Endothelial cell of umbilical vein (primary cell): ENCODE measurements at regions not wholly inside any gene's neighbourhood (a gene's known extent, or its start where the extent isn't known, plus 50 kb on each side); places are given as distances from the start of the nearest gene placed in this dataset.

Experiments used
- BruUV-seq: library from RNA; stranded (reverse); fragments of 400-500 nt; replicated peaks from 2 replicates; lab custom pipeline; 2021; lab: Mats Ljungman, UMichigan
- CTCF ChIA-PET: fragments of 300-600, 350-600 bp; sonication (Branson Sonifier 250); formaldehyde crosslinking; loops from one replicate; lab custom pipeline; 2021; ENCODE audit warnings: antibody characterized with exemption, inconsistent platforms; lab: Charles Lee
- POLR2A ChIA-PET: fragments of 300-600, 350-600 bp; sonication (Branson Sonifier 250); formaldehyde crosslinking; loops from one replicate; lab custom pipeline; 2021; ENCODE audit warnings: antibody characterized with exemption, inconsistent platforms; lab: Charles Lee
- DNase-seq: peaks from one replicate; pipeline ENCODE4 v3.0.0-alpha.2; 2011; ENCODE audit warnings: low read depth, low spot score
- FAIRE-seq: peaks from 2 replicates; lab custom pipeline; 2011; peaks lifted over from hg19 to GRCh38; lab: Jason Lieb, UNC
- H2AFZ ChIP-seq: 2 replicates; pipeline ENCODE4 v1.6.0; 2012; ENCODE audit warnings: low read depth, low read length, control low read depth, inconsistent platforms
- H3K27ac ChIP-seq: 2 replicates; pipeline ENCODE4 v1.5.1; 2011; ENCODE audit warnings: low read depth, mild to moderate bottlenecking, control low read depth, low read length, moderate library complexity; ENCODE audit not compliant: insufficient read depth
- H3K27me3 ChIP-seq, 2 experiments: 2 replicates each; pipeline versions ENCODE4 v1.6.0 to v1.6.1; 2011; ENCODE audit warnings: low read length in 2 of 2, mixed read lengths in 1 of 2; ENCODE audit not compliant: control insufficient read depth in 2 of 2, insufficient read depth in 2 of 2
- H3K36me3 ChIP-seq, 2 experiments: 2 replicates in 1 of 2; 3 replicates in 1 of 2; pipeline ENCODE4 v1.5.1; 2011; ENCODE audit warnings: low read length in 2 of 2, mild to moderate bottlenecking in 1 of 2, moderate library complexity in 1 of 2; ENCODE audit not compliant: control insufficient read depth in 2 of 2, insufficient read depth in 2 of 2; ENCODE audit errors: extremely low read depth in 1 of 2
- H3K4me1 ChIP-seq: 3 replicates; pipeline ENCODE4 v1.5.1; 2011; ENCODE audit warnings: mild to moderate bottlenecking, low read length; ENCODE audit not compliant: control insufficient read depth, insufficient read depth; ENCODE audit errors: extremely low read depth
- H3K4me2 ChIP-seq: 2 replicates; pipeline ENCODE4 v1.6.1; 2011; ENCODE audit warnings: low read length, control low read depth, mixed read lengths; ENCODE audit not compliant: insufficient read depth
- H3K4me3 ChIP-seq, 3 experiments: fragments of 200-600 bp in 1 of 3; sonication (generic), shearing (Covaris generic) in 1 of 3; replicated peaks in 1 of 3; 2 replicates each; pipeline ENCODE4 v1.5.1; 2011 to 2016; ENCODE audit warnings: control low read depth in 3 of 3, low read length in 3 of 3, mild to moderate bottlenecking in 2 of 3, inconsistent platforms in 1 of 3, low read depth in 1 of 3, moderate library complexity in 1 of 3; ENCODE audit not compliant: insufficient read depth in 1 of 3
- H3K79me2 ChIP-seq: 2 replicates; pipeline ENCODE4 v1.6.0; 2012; ENCODE audit warnings: low read length, inconsistent platforms; ENCODE audit not compliant: control insufficient read depth, insufficient read depth
- H3K9ac ChIP-seq: replicated peaks from 2 replicates; pipeline ENCODE3; 2011; ENCODE audit warnings: low read length, control low read depth; ENCODE audit not compliant: insufficient read depth; ENCODE audit errors: extremely low read depth
- H3K9me1 ChIP-seq: replicated peaks from 3 replicates; pipeline ENCODE4 v1.6.0; 2011; ENCODE audit warnings: mild to moderate bottlenecking, low read length; ENCODE audit not compliant: control insufficient read depth, insufficient read depth; ENCODE audit errors: extremely low read depth
- H3K9me3 ChIP-seq: replicated peaks from 2 replicates; pipeline ENCODE4 v1.5.1; 2012; ENCODE audit warnings: low read length, inconsistent platforms; ENCODE audit not compliant: control insufficient read depth, insufficient read depth
- H4K20me1 ChIP-seq: replicated peaks from 2 replicates; pipeline ENCODE3; 2011; ENCODE audit warnings: mild to moderate bottlenecking, low read length; ENCODE audit not compliant: control insufficient read depth, insufficient read depth; ENCODE audit errors: extremely low read depth
- EZH2 ChIP-seq: IDR thresholded peaks from 2 replicates; pipeline ENCODE4 v1.6.1; 2012; ENCODE audit warnings: borderline replicate concordance, low read depth, mild to moderate bottlenecking, moderate library complexity, low read length, inconsistent platforms; ENCODE audit not compliant: severe bottlenecking
- FOS ChIP-seq: IDR thresholded peaks from 2 replicates; pipeline ENCODE4 v1.6.1; 2011; ENCODE audit warnings: mild to moderate bottlenecking, low read length, moderate library complexity, borderline replicate concordance; ENCODE audit not compliant: insufficient read depth
- GATA2 ChIP-seq: IDR thresholded peaks from 2 replicates; pipeline ENCODE4 v1.7.0; 2011; ENCODE audit warnings: low read depth, mild to moderate bottlenecking, moderate library complexity, mixed read lengths, low read length; ENCODE audit not compliant: insufficient read length, insufficient read depth
- JUN ChIP-seq: IDR thresholded peaks from 2 replicates; pipeline ENCODE4 v1.6.1; 2011; ENCODE audit warnings: borderline replicate concordance, low read depth; ENCODE audit not compliant: insufficient read length, insufficient read depth
- MYC ChIP-seq: IDR thresholded peaks from one replicate; pipeline ENCODE4 v1.6.1; 2011; ENCODE audit warnings: mild to moderate bottlenecking, low read depth, low read length
- POLR2A ChIP-seq: IDR thresholded peaks from 2 replicates; pipeline ENCODE4 v1.6.1; 2012; ENCODE audit warnings: low read depth, mild to moderate bottlenecking, control low read depth, low read length
- POLR2AphosphoS5 ChIP-seq: IDR thresholded peaks from 2 replicates; pipeline ENCODE4 v1.6.1; 2012; ENCODE audit warnings: low read depth, mild to moderate bottlenecking, control low read depth, low read length, moderate library complexity; ENCODE audit not compliant: insufficient read depth
- dilution Hi-C: fragments of 300-500 bp; cut with MboI; formaldehyde crosslinking; loops from one replicate; pipeline ENCODE4 v1.15.0; 2019; ENCODE audit warnings: low sequenced_read_pairs; ENCODE audit not compliant: extremely low pct_ligation_motif_present
- intact Hi-C: fragments of 100-400 bp; cut with micrococcal nuclease; formaldehyde crosslinking; loops from one replicate; pipeline ENCODE4 v1.10.0; 2022
- TF ChIP-seq, protein P1 (sequence below): IDR thresholded peaks from 2 replicates; pipeline ENCODE4 v1.6.1; 2011; ENCODE audit not compliant: insufficient read depth, insufficient read length
- TF ChIP-seq, protein P2 (sequence below), 2 donors: IDR thresholded peaks; 1 replicate in 1 of 2; 2 replicates in 1 of 2; pipeline ENCODE4 v1.5.1; 2011; ENCODE audit warnings: low read length in 2 of 2, mild to moderate bottlenecking in 2 of 2, moderate library complexity in 2 of 2, control low read depth in 1 of 2, inconsistent platforms in 1 of 2, low read depth in 1 of 2; ENCODE audit not compliant: insufficient read depth in 1 of 2; ENCODE audit errors: extremely low read depth in 1 of 2

DNA sequence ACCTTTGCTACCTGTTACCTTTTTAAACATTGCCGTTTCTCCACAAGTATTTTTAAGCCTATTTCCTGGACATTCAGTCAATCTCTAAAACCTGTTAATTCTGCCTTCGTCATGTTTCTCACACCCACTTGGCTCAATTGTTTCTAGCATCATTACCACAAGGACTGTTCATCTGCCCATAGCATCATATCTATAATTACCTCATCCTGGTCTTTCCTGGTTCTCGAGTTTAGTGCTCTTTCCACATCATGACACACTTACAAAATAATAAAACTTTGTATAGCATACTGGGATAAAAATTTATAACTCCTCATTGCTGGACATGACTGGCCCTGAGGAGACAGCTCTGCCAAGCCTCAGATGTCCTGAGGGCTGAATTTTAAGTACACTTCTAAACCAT, 104.8 kb downstream of the CYB561 start:
- POLR2A ChIA-PET: no interaction called here
- no TSS peak for BruUV-seq

More for the DNA sequence above, 104.8 kb downstream of the CYB561 start:
- Histone ChIP-seq H3K9ac (no peak overlapping the region), H3K79me2 (no peaks in the 10 kb centered on the region), H3K27me3 (no peaks in the 10 kb centered on the region), H3K4me1 (no peaks in the 10 kb centered on the region), H3K4me3 (no peak overlapping the region), H3K4me2 (no peak overlapping the region), H3K27ac (no peak overlapping the region), H3K9me3 (no peaks in the 10 kb centered on the region), H2AFZ (no peak overlapping the region), H3K9me1 (no peaks in the 10 kb centered on the region), H3K36me3 (no peaks in the 10 kb centered on the region), H4K20me1 (no peaks in the 10 kb centered on the region)
- dilution Hi-C loops (no loop called here), intact Hi-C loops (no loop called here)
- no peak for FAIRE-seq
- no peak for DNase-seq
- CTCF ChIA-PET: no interaction called here
- TF ChIP-seq POLR2A (no peak), FOS (no peak), GATA2 (no peak), MYC (no peak), POLR2AphosphoS5 (no peak), JUN (no peak), EZH2 (no peak)
- TF ChIP-seq, protein P1, sequence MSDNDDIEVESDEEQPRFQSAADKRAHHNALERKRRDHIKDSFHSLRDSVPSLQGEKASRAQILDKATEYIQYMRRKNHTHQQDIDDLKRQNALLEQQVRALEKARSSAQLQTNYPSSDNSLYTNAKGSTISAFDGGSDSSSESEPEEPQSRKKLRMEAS: no peak
- TF ChIP-seq, protein P2, sequence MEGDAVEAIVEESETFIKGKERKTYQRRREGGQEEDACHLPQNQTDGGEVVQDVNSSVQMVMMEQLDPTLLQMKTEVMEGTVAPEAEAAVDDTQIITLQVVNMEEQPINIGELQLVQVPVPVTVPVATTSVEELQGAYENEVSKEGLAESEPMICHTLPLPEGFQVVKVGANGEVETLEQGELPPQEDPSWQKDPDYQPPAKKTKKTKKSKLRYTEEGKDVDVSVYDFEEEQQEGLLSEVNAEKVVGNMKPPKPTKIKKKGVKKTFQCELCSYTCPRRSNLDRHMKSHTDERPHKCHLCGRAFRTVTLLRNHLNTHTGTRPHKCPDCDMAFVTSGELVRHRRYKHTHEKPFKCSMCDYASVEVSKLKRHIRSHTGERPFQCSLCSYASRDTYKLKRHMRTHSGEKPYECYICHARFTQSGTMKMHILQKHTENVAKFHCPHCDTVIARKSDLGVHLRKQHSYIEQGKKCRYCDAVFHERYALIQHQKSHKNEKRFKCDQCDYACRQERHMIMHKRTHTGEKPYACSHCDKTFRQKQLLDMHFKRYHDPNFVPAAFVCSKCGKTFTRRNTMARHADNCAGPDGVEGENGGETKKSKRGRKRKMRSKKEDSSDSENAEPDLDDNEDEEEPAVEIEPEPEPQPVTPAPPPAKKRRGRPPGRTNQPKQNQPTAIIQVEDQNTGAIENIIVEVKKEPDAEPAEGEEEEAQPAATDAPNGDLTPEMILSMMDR (IDR thresholded peaks at IDR 0.05; ENCODE audit: extremely low read depth in 1 of 2, insufficient read depth in 1 of 2, low read depth in 1 of 2, low read length in 2 of 2): no peak
